ENCODE measurements at regions not wholly inside any gene's neighbourhood (a gene's known extent, or its start where the extent isn't known, plus 50 kb on each side); places are given as distances from the start of the nearest gene placed in this dataset.

- TF ChIP-seq MAX (IDR thresholded peaks at IDR 0.05; ENCODE audit: insufficient read depth, insufficient read length), result no peak
- FAIRE-seq (no peak), DNase-seq (ENCODE audit: low read depth, low spot score) (no peak)
- Histone ChIP-seq H3K4me1 (ENCODE audit: control insufficient read depth, extremely low read depth, insufficient read depth, low read length) (no peaks in the 10 kb centered on the region), H4K20me1 (replicated peaks; ENCODE audit: control insufficient read depth, extremely low read depth, insufficient read depth, low read length) (no peaks in the 10 kb centered on the region), H3K4me3 (replicated peaks in 1 of 3; ENCODE audit: insufficient read depth in 1 of 3, low read depth in 1 of 3, low read length in 3 of 3) (no peak overlapping the region), H3K79me2 (ENCODE audit: control insufficient read depth, insufficient read depth, low read length) (no peaks in the 10 kb centered on the region), H3K9me3 (replicated peaks; ENCODE audit: control insufficient read depth, insufficient read depth, low read length) (peaks cover 4% of the 10 kb centered on the region), H3K27ac (ENCODE audit: insufficient read depth, low read depth, low read length) (no peak overlapping the region), H3K4me2 (ENCODE audit: insufficient read depth, low read length) (no peak overlapping the region), H3K36me3 (ENCODE audit: control insufficient read depth in 2 of 2, extremely low read depth in 1 of 2, insufficient read depth in 2 of 2, low read length in 2 of 2) (no peaks in the 10 kb centered on the region), H2AFZ (ENCODE audit: low read depth, low read length) (no peak overlapping the region), H3K9ac (replicated peaks; ENCODE audit: extremely low read depth, insufficient read depth, low read length) (no peak overlapping the region), H3K9me1 (replicated peaks; ENCODE audit: control insufficient read depth, extremely low read depth, insufficient read depth, low read length) (no peaks in the 10 kb centered on the region), H3K27me3 (ENCODE audit: control insufficient read depth in 2 of 2, insufficient read depth in 2 of 2, low read length in 2 of 2) (no peaks in the 10 kb centered on the region)
- BruUV-seq (replicated peaks), result no TSS peak
- intact Hi-C loops (cut with micrococcal nuclease), result no loop called here
- dilution Hi-C loops (cut with MboI; ENCODE audit: extremely low pct_ligation_motif_present, low sequenced_read_pairs), result no loop called here
- POLR2A ChIA-PET, result no interaction called here
- CTCF ChIA-PET, result no interaction called here
Measured at GRCh38 chr5:166279828-166280227, 2011.6 kb upstream of the WWC1 start.

- no peaks in the 10 kb centered on the region for H3K9me1 ChIP-seq (replicated peaks; ENCODE audit: control insufficient read depth, extremely low read depth, insufficient read depth, low read length)
- no peak overlapping the region for H2AFZ ChIP-seq (ENCODE audit: low read depth, low read length)
- no peak overlapping the region for H3K9ac ChIP-seq (replicated peaks; ENCODE audit: extremely low read depth, insufficient read depth, low read length)
- peaks cover 4% of the 10 kb centered on the region for H3K9me3 ChIP-seq (replicated peaks; ENCODE audit: control insufficient read depth, insufficient read depth, low read length)
- no peak for DNase-seq (ENCODE audit: low read depth, low spot score)
- CTCF ChIA-PET, result no interaction called here
- H3K27me3 ChIP-seq (ENCODE audit: control insufficient read depth in 2 of 2, insufficient read depth in 2 of 2, low read length in 2 of 2), result no peaks in the 10 kb centered on the region
- TF ChIP-seq MYC (IDR thresholded peaks at IDR 0.05; ENCODE audit: low read depth, low read length) (no peak), EZH2 (IDR thresholded peaks at IDR 0.05; ENCODE audit: borderline replicate concordance, low read depth, low read length, severe bottlenecking) (no peak), MAX (IDR thresholded peaks at IDR 0.05; ENCODE audit: insufficient read depth, insufficient read length) (no peak), FOS (IDR thresholded peaks at IDR 0.05; ENCODE audit: borderline replicate concordance, insufficient read depth, low read length) (no peak), CTCF (IDR thresholded peaks at IDR 0.05; ENCODE audit: extremely low read depth in 1 of 2, insufficient read depth in 1 of 2, low read depth in 1 of 2, low read length in 2 of 2) (no peak), JUN (IDR thresholded peaks at IDR 0.05; ENCODE audit: borderline replicate concordance, insufficient read depth, insufficient read length, low read depth) (no peak), POLR2A (IDR thresholded peaks at IDR 0.05; ENCODE audit: low read depth, low read length) (no peak), GATA2 (IDR thresholded peaks at IDR 0.05; ENCODE audit: insufficient read depth, insufficient read length, low read depth, low read length) (no peak), POLR2AphosphoS5 (IDR thresholded peaks at IDR 0.05; ENCODE audit: insufficient read depth, low read depth, low read length) (no peak)
- no peak overlapping the region for H3K4me3 ChIP-seq (replicated peaks in 1 of 3; ENCODE audit: insufficient read depth in 1 of 3, low read depth in 1 of 3, low read length in 3 of 3)
- BruUV-seq (replicated peaks), result no TSS peak
- intact Hi-C loops (cut with micrococcal nuclease), result no loop called here
- no peaks in the 10 kb centered on the region for H3K79me2 ChIP-seq (ENCODE audit: control insufficient read depth, insufficient read depth, low read length)
- no peaks in the 10 kb centered on the region for H3K4me1 ChIP-seq (ENCODE audit: control insufficient read depth, extremely low read depth, insufficient read depth, low read length)
- no peak overlapping the region for H3K4me2 ChIP-seq (ENCODE audit: insufficient read depth, low read length)
- no peaks in the 10 kb centered on the region for H4K20me1 ChIP-seq (replicated peaks; ENCODE audit: control insufficient read depth, extremely low read depth, insufficient read depth, low read length)
- H3K36me3 ChIP-seq (ENCODE audit: control insufficient read depth in 2 of 2, extremely low read depth in 1 of 2, insufficient read depth in 2 of 2, low read length in 2 of 2), result no peaks in the 10 kb centered on the region
- FAIRE-seq, result no peak
- POLR2A ChIA-PET, result no interaction called here
- dilution Hi-C loops (cut with MboI; ENCODE audit: extremely low pct_ligation_motif_present, low sequenced_read_pairs), result no loop called here
- no peak overlapping the region for H3K27ac ChIP-seq (ENCODE audit: insufficient read depth, low read depth, low read length)
Measured at GRCh38 chr5:166281433-166281832, 2010.0 kb upstream of the WWC1 start.

Data from endothelial cell of umbilical vein (primary cell).